IMR-90 (cell line): ENCODE measurements at regions not wholly inside any gene's neighbourhood (a gene's known extent, or its start where the extent isn't known, plus 50 kb on each side); places are given as distances from the start of the nearest gene placed in this dataset.

Experiments used
- CTCF ChIP-seq: conservative IDR thresholded peaks from 2 replicates; pipeline ENCODE4 v1.5.1; 2012; ENCODE audit warnings: mild to moderate bottlenecking, low read depth, low read length, improper control_type of control experiment
- ELK1 ChIP-seq: fragments of 150-350 bp; IDR thresholded peaks from 2 replicates; pipeline ENCODE4 v1.6.1; 2016; ENCODE audit warnings: low read depth, mild to moderate bottlenecking, low read length, moderate library complexity, borderline replicate concordance
- POLR2A ChIP-seq: IDR thresholded peaks from 2 replicates; pipeline ENCODE4 v1.6.1; 2012; ENCODE audit warnings: mild to moderate bottlenecking, low read depth, low read length
- RCOR1 ChIP-seq: IDR thresholded peaks from 2 replicates; pipeline ENCODE4 v1.6.1; 2012; ENCODE audit warnings: mild to moderate bottlenecking, low read length, improper control_type of control experiment; ENCODE audit not compliant: insufficient replicate concordance

GRCh38 chr2:64361151-64361938 is 92.6 kb upstream of the LGALSL start:
- no peak for TF ChIP-seq CTCF
- no peak for TF ChIP-seq POLR2A
- TF ChIP-seq ELK1 = no peak
- TF ChIP-seq RCOR1 = no peak
